ENCODE measurements at regions not wholly inside any gene's neighbourhood (a gene's known extent, or its start where the extent isn't known, plus 50 kb on each side); places are given as distances from the start of the nearest gene placed in this dataset.

DNA sequence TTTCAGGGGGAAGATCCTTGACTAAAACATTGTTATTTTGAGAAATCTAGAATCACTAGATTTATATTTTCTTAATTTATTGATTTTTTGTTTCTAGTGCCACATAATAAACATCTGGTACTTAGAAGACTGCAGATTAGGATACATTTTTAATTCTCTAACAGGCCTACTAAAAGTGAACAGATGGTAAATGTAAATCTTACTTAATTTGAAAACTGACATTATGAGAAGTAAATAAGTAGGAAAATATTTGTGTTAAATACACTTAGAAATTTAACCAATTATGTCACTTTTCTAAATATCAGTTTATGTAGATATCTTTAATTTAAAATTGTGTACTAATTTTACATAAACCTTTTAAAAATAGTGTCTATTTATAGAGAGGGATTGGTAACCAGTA lies 2255.6 kb upstream of the PCDH20 start:
- no peak for DNase-seq
- Histone ChIP-seq H3K9me3 (replicated peaks in 1 of 3) (no peaks in the 10 kb centered on the region), H3K27me3 (no peaks in the 10 kb centered on the region), H3K4me1 (replicated peaks in 1 of 2) (no peaks in the 10 kb centered on the region), H3K4me3 (no peak overlapping the region), H3K36me3 (replicated peaks in 1 of 2) (no peaks in the 10 kb centered on the region), H3K27ac (no peak overlapping the region)
- TF ChIP-seq POLR2A (IDR thresholded peaks at IDR 0.05), result no peak
- TF ChIP-seq, protein P1, sequence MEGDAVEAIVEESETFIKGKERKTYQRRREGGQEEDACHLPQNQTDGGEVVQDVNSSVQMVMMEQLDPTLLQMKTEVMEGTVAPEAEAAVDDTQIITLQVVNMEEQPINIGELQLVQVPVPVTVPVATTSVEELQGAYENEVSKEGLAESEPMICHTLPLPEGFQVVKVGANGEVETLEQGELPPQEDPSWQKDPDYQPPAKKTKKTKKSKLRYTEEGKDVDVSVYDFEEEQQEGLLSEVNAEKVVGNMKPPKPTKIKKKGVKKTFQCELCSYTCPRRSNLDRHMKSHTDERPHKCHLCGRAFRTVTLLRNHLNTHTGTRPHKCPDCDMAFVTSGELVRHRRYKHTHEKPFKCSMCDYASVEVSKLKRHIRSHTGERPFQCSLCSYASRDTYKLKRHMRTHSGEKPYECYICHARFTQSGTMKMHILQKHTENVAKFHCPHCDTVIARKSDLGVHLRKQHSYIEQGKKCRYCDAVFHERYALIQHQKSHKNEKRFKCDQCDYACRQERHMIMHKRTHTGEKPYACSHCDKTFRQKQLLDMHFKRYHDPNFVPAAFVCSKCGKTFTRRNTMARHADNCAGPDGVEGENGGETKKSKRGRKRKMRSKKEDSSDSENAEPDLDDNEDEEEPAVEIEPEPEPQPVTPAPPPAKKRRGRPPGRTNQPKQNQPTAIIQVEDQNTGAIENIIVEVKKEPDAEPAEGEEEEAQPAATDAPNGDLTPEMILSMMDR (IDR thresholded peaks at IDR 0.05), result no peak
- intact Hi-C loops (cut with DNase I), result no loop called here

DNA sequence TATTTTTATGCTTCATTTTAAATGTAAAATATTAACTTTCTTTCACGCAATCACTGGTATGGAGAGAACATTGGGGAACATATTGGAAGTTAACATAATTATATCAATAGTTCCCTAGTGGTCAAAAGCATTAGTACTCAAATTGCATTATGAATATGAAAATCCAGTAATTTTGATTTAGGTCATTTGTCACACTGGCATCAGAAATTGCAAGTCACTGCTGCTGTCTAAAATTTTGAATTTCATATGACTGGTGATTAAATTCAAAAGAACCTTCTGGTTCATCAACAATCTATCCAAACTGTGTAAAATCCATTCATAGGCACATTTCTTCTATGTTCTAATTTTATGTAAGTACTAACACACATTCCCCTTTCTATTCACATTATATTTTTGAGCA lies 2235.7 kb upstream of the PCDH20 start:
- 93 to 100% (median 94%) methylated on average over 1 of the region's 1 CpG for WGBS, 4 donors
- TF ChIP-seq, protein P1 (IDR thresholded peaks at IDR 0.05), result no peak
- no peak for TF ChIP-seq POLR2A (IDR thresholded peaks at IDR 0.05)
- no peak overlapping the region for H3K27ac ChIP-seq
- no peaks in the 10 kb centered on the region for H3K9me3 ChIP-seq (replicated peaks in 1 of 3)
- no peaks in the 10 kb centered on the region for H3K27me3 ChIP-seq
- intact Hi-C loops (cut with DNase I), result no loop called here
- no peaks in the 10 kb centered on the region for H3K4me1 ChIP-seq (replicated peaks in 1 of 2)
- no peak overlapping the region for H3K4me3 ChIP-seq
- H3K36me3 ChIP-seq (replicated peaks in 1 of 2), result no peaks in the 10 kb centered on the region
- no peak for DNase-seq

DNA sequence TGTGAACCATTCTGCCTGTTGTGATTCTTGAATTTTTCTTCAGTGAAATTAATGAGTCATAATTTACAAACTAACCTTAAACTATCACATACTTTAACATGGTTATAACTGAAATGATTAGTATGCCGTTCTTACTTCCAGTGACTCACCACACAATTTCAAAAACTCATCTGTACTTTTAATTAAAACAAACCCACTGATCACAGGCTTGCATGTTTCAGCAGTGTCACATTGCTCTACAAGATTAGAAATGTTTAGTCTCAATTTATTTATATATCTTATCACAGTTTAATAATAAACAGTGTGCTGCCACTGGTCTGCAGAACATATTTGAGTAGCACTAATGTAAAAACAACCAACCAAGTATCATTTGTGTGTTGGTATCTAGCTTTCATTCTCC lies 2227.9 kb upstream of the PCDH20 start:
- Histone ChIP-seq H3K9me3 (replicated peaks in 1 of 3) (no peaks in the 10 kb centered on the region), H3K27ac (no peak overlapping the region), H3K4me3 (no peak overlapping the region), H3K36me3 (replicated peaks in 1 of 2) (no peaks in the 10 kb centered on the region), H3K4me1 (replicated peaks in 1 of 2) (no peaks in the 10 kb centered on the region), H3K27me3 (no peaks in the 10 kb centered on the region)
- DNase-seq, result no peak
- no peak for TF ChIP-seq POLR2A (IDR thresholded peaks at IDR 0.05)
- TF ChIP-seq, protein P1 (IDR thresholded peaks at IDR 0.05), result no peak
- intact Hi-C loops (cut with DNase I), result no loop called here
- 68 to 86% (median 71%) methylated on average over 1 of the region's 1 CpG for WGBS, 4 donors

DNA sequence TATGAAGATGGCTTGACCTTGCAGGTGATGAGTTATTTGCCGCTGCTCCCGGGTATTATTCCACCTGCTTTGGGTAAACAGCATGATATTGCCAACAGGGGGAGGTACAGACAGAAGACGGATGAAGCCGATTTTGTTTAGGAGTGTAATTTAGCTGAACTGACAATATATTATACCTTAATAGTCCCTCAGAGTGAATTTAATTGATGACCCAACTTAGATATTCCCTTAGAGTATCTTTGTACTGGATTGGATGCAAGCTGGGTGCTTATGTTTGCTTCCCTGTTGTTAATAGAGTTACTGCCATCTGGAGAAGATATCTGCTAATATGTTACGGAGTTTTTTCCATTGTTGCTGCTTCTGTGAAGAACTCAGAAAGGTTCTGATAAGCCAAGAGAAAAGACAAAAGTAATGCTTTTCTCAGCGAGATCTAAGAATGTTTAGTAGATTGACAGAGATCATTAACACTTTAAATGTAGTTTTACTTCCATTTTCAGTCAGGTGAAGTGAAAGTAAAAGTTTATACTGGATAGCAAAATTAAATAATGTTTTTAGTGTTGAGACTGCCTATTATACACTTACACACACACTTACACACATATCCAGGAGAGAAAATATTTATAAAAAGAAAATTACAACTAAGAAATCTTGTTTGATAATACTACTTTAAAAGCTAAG lies 2220.8 kb upstream of the PCDH20 start:
- TF ChIP-seq, protein P1 (IDR thresholded peaks at IDR 0.05), result no peak
- TF ChIP-seq POLR2A (IDR thresholded peaks at IDR 0.05), result no peak
- Histone ChIP-seq H3K9me3 (replicated peaks in 1 of 3) (no peaks in the 10 kb centered on the region), H3K4me1 (replicated peaks in 1 of 2) (no peaks in the 10 kb centered on the region), H3K27ac (no peak overlapping the region), H3K36me3 (replicated peaks in 1 of 2) (no peaks in the 10 kb centered on the region), H3K4me3 (peak overlapping the region in 1 of 4 donors; percentile 27), H3K27me3 (no peaks in the 10 kb centered on the region)
- no peak for DNase-seq
- WGBS, 4 donors, result 13 to 29% (median 19%) methylated on average over 6 of the region's 6 CpGs
- intact Hi-C loops (cut with DNase I), result no loop called here
